H1 (cell line): ENCODE measurements at regions not wholly inside any gene's neighbourhood (a gene's known extent, or its start where the extent isn't known, plus 50 kb on each side); places are given as distances from the start of the nearest gene placed in this dataset.

ENCODE experiments used
- CTCF ChIA-PET: fragments of 300-600 bp; sonication (Branson Sonifier 250); formaldehyde crosslinking; loops from one replicate; lab custom pipeline; 2021; ENCODE audit not compliant: partially characterized antibody; lab: Charles Lee
- POLR2A ChIA-PET: fragments of 300-600 bp; sonication (Branson Sonifier 250); formaldehyde crosslinking; loops from one replicate; lab custom pipeline; 2021; ENCODE audit warnings: inconsistent platforms; ENCODE audit not compliant: partially characterized antibody; lab: Charles Lee
- DNase-seq, 2 experiments: peaks; one replicate each; pipeline versions ENCODE4 v3.0.0 to v3.0.0-alpha.2; 2010 to 2022; ENCODE audit warnings: low spot score in 2 of 2, low read depth in 1 of 2, mixed read lengths in 1 of 2
- FAIRE-seq: peaks from 2 replicates; lab custom pipeline; 2011; peaks lifted over from hg19 to GRCh38; lab: Jason Lieb, UNC
- H2AFZ ChIP-seq: 2 replicates; pipeline ENCODE4 v1.8.1; 2012; ENCODE audit warnings: low read length, inconsistent platforms
- H2AK5ac ChIP-seq: 2 replicates; pipeline ENCODE4 v1.6.1; 2013; ENCODE audit warnings: low read depth, low read length
- H2BK120ac ChIP-seq: replicated peaks from 2 replicates; pipeline ENCODE3; 2013; ENCODE audit warnings: low read depth, low read length, inconsistent platforms
- H2BK12ac ChIP-seq: 2 replicates; pipeline ENCODE4 v1.6.1; 2013; ENCODE audit warnings: low read depth, low read length
- H2BK15ac ChIP-seq: 2 replicates; pipeline ENCODE4 v1.6.1; 2013; ENCODE audit warnings: low read length
- H2BK20ac ChIP-seq: 2 replicates; pipeline ENCODE4 v1.6.1; 2013; ENCODE audit warnings: low read length
- H2BK5ac ChIP-seq: 2 replicates; pipeline ENCODE4 v1.6.1; 2013; ENCODE audit warnings: low read depth, low read length
- H3K14ac ChIP-seq: 2 replicates; pipeline ENCODE4 v1.6.1; 2013; ENCODE audit warnings: inconsistent platforms; ENCODE audit not compliant: insufficient read length
- H3K18ac ChIP-seq: 2 replicates; pipeline ENCODE4 v1.6.1; 2013; ENCODE audit warnings: low read length; ENCODE audit errors: extremely low read depth
- H3K23ac ChIP-seq: 2 replicates; pipeline ENCODE4 v1.6.1; 2013; ENCODE audit warnings: inconsistent platforms; ENCODE audit not compliant: insufficient read length
- H3K23me2 ChIP-seq: 2 replicates; pipeline ENCODE4 v1.6.1; 2013; ENCODE audit warnings: low read depth, low read length
- H3K27ac ChIP-seq: 2 replicates; pipeline ENCODE4 v1.6.1; 2011; ENCODE audit warnings: low read depth, low read length, inconsistent platforms
- H3K27me3 ChIP-seq, 4 experiments: replicated peaks in 1 of 4; 1 replicate in 1 of 4; 2 replicates in 3 of 4; pipeline versions ENCODE4 v1.6.1 to v1.8.1; 2011 to 2013; ENCODE audit warnings: low read length in 3 of 4, mild to moderate bottlenecking in 3 of 4, inconsistent platforms in 2 of 4, mixed read lengths in 2 of 4, moderate library complexity in 1 of 4; ENCODE audit not compliant: control insufficient read depth in 3 of 4, insufficient read depth in 3 of 4; ENCODE audit errors: extremely low read depth in 1 of 4
- H3K36me3 ChIP-seq, 4 experiments: 2 replicates each; pipeline versions ENCODE4 v1.6.1 to v1.8.1; 2011 to 2013; ENCODE audit warnings: mild to moderate bottlenecking in 4 of 4, low read length in 3 of 4, moderate library complexity in 2 of 4, control low read depth in 1 of 4, inconsistent platforms in 1 of 4; ENCODE audit not compliant: insufficient read depth in 4 of 4, control insufficient read depth in 2 of 4
- H3K4ac ChIP-seq: replicated peaks from 2 replicates; pipeline ENCODE3; 2013; ENCODE audit warnings: low read length, low read depth, mixed read lengths, inconsistent platforms; ENCODE audit not compliant: insufficient read length
- H3K4me1 ChIP-seq, 4 experiments: replicated peaks in 1 of 4; 1 replicate in 1 of 4; 2 replicates in 3 of 4; pipeline versions ENCODE4 v1.6.1 to v1.8.1; 2011 to 2013; ENCODE audit warnings: low read length in 3 of 4, inconsistent platforms in 2 of 4, mixed read lengths in 1 of 4; ENCODE audit not compliant: insufficient read depth in 4 of 4, control insufficient read depth in 3 of 4
- H3K4me2 ChIP-seq, 2 experiments: 2 replicates each; pipeline versions ENCODE4 v1.6.1 to v1.8.1; 2011 to 2013; ENCODE audit warnings: low read depth in 2 of 2, low read length in 2 of 2, control low read depth in 1 of 2, inconsistent platforms in 1 of 2, mild to moderate bottlenecking in 1 of 2; ENCODE audit not compliant: insufficient read depth in 1 of 2
- H3K4me3 ChIP-seq, 4 experiments: fragments of 200-600, 300-600 bp in 1 of 4; sonication (generic), shearing (Covaris generic), sonication (Bioruptor Twin) in 1 of 4; 2 replicates each; pipeline versions ENCODE4 v1.5.1 to v1.8.1; 2011 to 2016; ENCODE audit warnings: low read length in 4 of 4, low read depth in 3 of 4, control low read depth in 2 of 4, inconsistent platforms in 2 of 4, mild to moderate bottlenecking in 2 of 4, mixed read lengths in 1 of 4, moderate library complexity in 1 of 4; ENCODE audit not compliant: insufficient read depth in 2 of 4; ENCODE audit errors: extremely low read depth in 1 of 4
- H3K56ac ChIP-seq: replicated peaks from 2 replicates; pipeline ENCODE3; 2013; ENCODE audit warnings: low read depth, mild to moderate bottlenecking, mixed read lengths, low read length, inconsistent platforms; ENCODE audit not compliant: insufficient read length
- H3K79me1 ChIP-seq: 2 replicates; pipeline ENCODE4 v1.6.1; 2013; ENCODE audit warnings: low read depth, low read length, control low read depth
- H3K79me2 ChIP-seq, 2 experiments: 2 replicates each; pipeline versions ENCODE4 v1.6.1 to v1.8.1; 2012 to 2013; ENCODE audit warnings: low read length in 2 of 2, mild to moderate bottlenecking in 2 of 2, inconsistent platforms in 1 of 2; ENCODE audit not compliant: insufficient read depth in 2 of 2, control insufficient read depth in 1 of 2
- H3K9ac ChIP-seq, 4 experiments: replicated peaks in 1 of 4; 1 replicate in 1 of 4; 2 replicates in 3 of 4; pipeline versions ENCODE4 v1.6.1 to v1.8.1; 2011 to 2013; ENCODE audit warnings: low read depth in 3 of 4, low read length in 3 of 4, control low read depth in 2 of 4, mild to moderate bottlenecking in 2 of 4, moderate library complexity in 2 of 4, inconsistent platforms in 1 of 4; ENCODE audit errors: extremely low read depth in 1 of 4
- H3K9me3 ChIP-seq, 2 experiments: 2 replicates each; pipeline versions ENCODE4 v1.6.1 to v1.8.1; 2012 to 2013; ENCODE audit warnings: mild to moderate bottlenecking in 2 of 2, moderate library complexity in 2 of 2, control low read depth in 1 of 2, inconsistent platforms in 1 of 2, low read depth in 1 of 2, low read length in 1 of 2, mixed read lengths in 1 of 2; ENCODE audit not compliant: insufficient read depth in 2 of 2
- H4K20me1 ChIP-seq, 2 experiments: replicated peaks in 1 of 2; 2 replicates each; pipeline versions ENCODE3 to v1.8.1; 2011 to 2013; ENCODE audit warnings: inconsistent platforms in 2 of 2, low read length in 2 of 2, mild to moderate bottlenecking in 1 of 2; ENCODE audit not compliant: insufficient read depth in 2 of 2, control insufficient read depth in 1 of 2
- H4K5ac ChIP-seq: 2 replicates; pipeline ENCODE4 v1.6.1; 2013; ENCODE audit warnings: low read length, low read depth, mixed read lengths, inconsistent platforms; ENCODE audit not compliant: insufficient read length
- H4K8ac ChIP-seq: 2 replicates; pipeline ENCODE4 v1.8.0; 2013; ENCODE audit warnings: mild to moderate bottlenecking, moderate library complexity, low read length, inconsistent platforms; ENCODE audit not compliant: insufficient read depth; ENCODE audit errors: extremely low read depth
- H4K91ac ChIP-seq: replicated peaks from 2 replicates; pipeline ENCODE3; 2013; ENCODE audit warnings: low read length, mixed read lengths, inconsistent platforms; ENCODE audit not compliant: insufficient read length
- CREB1 ChIP-seq: IDR thresholded peaks from 2 replicates; pipeline ENCODE4 v1.6.1; 2012; ENCODE audit warnings: inconsistent platforms
- WGBS, 2 experiments: shearing (Covaris generic) in 1 of 2; methylation state at CpG; one replicate each; pipeline versions ENCODE4 v1.1.6 to v1.1.7; 2013 to 2015; ENCODE audit warnings: low lambda C conversion rate in 2 of 2, mixed read lengths in 2 of 2, inconsistent platforms in 1 of 2, low coverage in 1 of 2, missing lambda C conversion rate in 1 of 2; ENCODE audit not compliant: insufficient replicate concordance in 2 of 2, insufficient coverage in 1 of 2, insufficient read length in 1 of 2; ENCODE audit errors: extremely low coverage in 1 of 2, missing lambda C conversion rate in 1 of 2; 5-methylcytosine and 5-hydroxymethylcytosine counted together

GRCh38 chr15:23758891-23759290 is 71.8 kb upstream of the NDN start:
- no peak overlapping the region for H2BK15ac ChIP-seq
- no peaks in the 10 kb centered on the region; a peak in 2 of 7 replicates for H3K4me1 ChIP-seq
- no peaks in the 10 kb centered on the region for H3K27me3 ChIP-seq
- H4K5ac ChIP-seq: no peak overlapping the region
- no peak for DNase-seq
- 72% methylated on average over 7 of the region's 7 CpGs; no CpG with 5 or more reads in 1 of the 2 experiments for WGBS, 2 experiments
- ChIA-PET POLR2A (no interaction called here), CTCF (interaction anchor here (1.7 kb wide), 1 partner anchor 115 kb away, joined by 6 read pairs; no protein-coding TSS in a partner anchor)
- no peak for FAIRE-seq
- H3K9ac ChIP-seq: no peak overlapping the region
- H3K79me1 ChIP-seq: no peaks in the 10 kb centered on the region
- H3K27ac ChIP-seq: no peak overlapping the region
- no peak overlapping the region for H3K4me3 ChIP-seq
- no peak overlapping the region for H2AFZ ChIP-seq
- no peak overlapping the region for H3K23ac ChIP-seq
- no peak overlapping the region for H3K4ac ChIP-seq
- H3K56ac ChIP-seq: no peak overlapping the region
- no peaks in the 10 kb centered on the region for H4K20me1 ChIP-seq
- H3K9me3 ChIP-seq: peaks cover 17 to 69% of the 10 kb centered on the region in 2 experiments
- TF ChIP-seq CREB1: no peak
- no peaks in the 10 kb centered on the region for H3K23me2 ChIP-seq
- no peak overlapping the region for H2BK12ac ChIP-seq
- no peak overlapping the region for H3K18ac ChIP-seq
- H3K79me2 ChIP-seq: no peaks in the 10 kb centered on the region
- H2BK5ac ChIP-seq: no peak overlapping the region
- no peak overlapping the region for H4K8ac ChIP-seq
- no peak overlapping the region for H2BK20ac ChIP-seq
- no peak overlapping the region for H4K91ac ChIP-seq
- H3K4me2 ChIP-seq: no peak overlapping the region
- no peak overlapping the region for H3K14ac ChIP-seq
- H2BK120ac ChIP-seq: no peak overlapping the region
- H2AK5ac ChIP-seq: no peak overlapping the region
- H3K36me3 ChIP-seq: no peaks in the 10 kb centered on the region
